HG02798 (cell line): ENCODE measurements at regions not wholly inside any gene's neighbourhood (a gene's known extent, or its start where the extent isn't known, plus 50 kb on each side); places are given as distances from the start of the nearest gene placed in this dataset.
"Not testable (repeated sequence)": the region's sequence is repeated elsewhere in the genome, so short reads cannot be mapped to it uniquely, and the experiment has no call there.

Experiments used
- ATAC-seq: cut with Tn5 transposase; IDR thresholded peaks from one replicate; pipeline ENCODE4 v1.9.1; 2021; ENCODE audit warnings: mild to moderate bottlenecking; ENCODE audit not compliant: unreplicated experiment, poor library complexity

- no peak for ATAC-seq
These were observed 165.9 kb upstream of the ARHGAP5 start for GRCh38 chr14:31911160-31911559.

GRCh38 chr14:31913370-31913769 lies 163.7 kb upstream of the ARHGAP5 start:
- ATAC-seq: no peak

- ATAC-seq: not testable (repeated sequence)
These were observed 158.8 kb upstream of the ARHGAP5 start for GRCh38 chr14:31918289-31918688.

- no peak for ATAC-seq
These were observed 157.1 kb upstream of the ARHGAP5 start for GRCh38 chr14:31920001-31920400.

GRCh38 chr14:31920989-31921650 lies 156.0 kb upstream of the ARHGAP5 start:
- no peak for ATAC-seq

GRCh38 chr14:31921721-31922120 lies 155.4 kb upstream of the ARHGAP5 start:
- ATAC-seq: no peak

- ATAC-seq: peak; percentile 56
These were observed 151.0 kb upstream of the ARHGAP5 start for GRCh38 chr14:31926123-31926522.

GRCh38 chr14:31926652-31927347 lies 150.3 kb upstream of the ARHGAP5 start:
- ATAC-seq: no peak

GRCh38 chr14:31927348-31927832 lies 149.7 kb upstream of the ARHGAP5 start:
- no peak for ATAC-seq

GRCh38 chr14:31930070-31930469 lies 147.0 kb upstream of the ARHGAP5 start:
- ATAC-seq: no peak

- ATAC-seq: no peak
These were observed 146.4 kb upstream of the ARHGAP5 start for GRCh38 chr14:31930493-31931240.

GRCh38 chr14:31932675-31933074 lies 144.4 kb upstream of the ARHGAP5 start:
- ATAC-seq: no peak

GRCh38 chr14:31933716-31934115 lies 143.4 kb upstream of the ARHGAP5 start:
- ATAC-seq: no peak

GRCh38 chr14:31934767-31935266 lies 142.3 kb upstream of the ARHGAP5 start:
- ATAC-seq: no peak

- ATAC-seq: no peak
These were observed 141.7 kb upstream of the ARHGAP5 start for GRCh38 chr14:31935391-31935790.

- ATAC-seq: no peak
These were observed 141.0 kb upstream of the ARHGAP5 start for GRCh38 chr14:31936115-31936514.

GRCh38 chr14:31937730-31938346 lies 139.3 kb upstream of the ARHGAP5 start:
- peak; percentile 100 for ATAC-seq

- no peak for ATAC-seq
These were observed 137.2 kb upstream of the ARHGAP5 start for GRCh38 chr14:31939934-31940333.

GRCh38 chr14:31941487-31941886 lies 135.6 kb upstream of the ARHGAP5 start:
- no peak for ATAC-seq

GRCh38 chr14:31942166-31942841 lies 134.8 kb upstream of the ARHGAP5 start:
- ATAC-seq: no peak
